H9 (cell line): ENCODE measurements at regions not wholly inside any gene's neighbourhood (a gene's known extent, or its start where the extent isn't known, plus 50 kb on each side); places are given as distances from the start of the nearest gene placed in this dataset.

ENCODE experiments used
- DNase-seq: peaks from one replicate; pipeline ENCODE4 v3.0.0-alpha.2; 2017
- H2AFZ ChIP-seq: one replicate; pipeline ENCODE4 v1.6.1; 2013; ENCODE audit warnings: mild to moderate bottlenecking, low read length, control low read depth, moderate library complexity
- H2AK5ac ChIP-seq: 2 replicates; pipeline ENCODE4 v1.6.1; 2013; ENCODE audit warnings: low read length, control low read depth, mixed read lengths; ENCODE audit not compliant: insufficient read length
- H2BK120ac ChIP-seq: one replicate; pipeline ENCODE4 v1.6.1; 2013; ENCODE audit warnings: low read depth, mild to moderate bottlenecking, low read length, control low read depth, inconsistent platforms; ENCODE audit not compliant: poor library complexity, severe bottlenecking
- H2BK12ac ChIP-seq: 2 replicates; pipeline ENCODE4 v1.6.1; 2013; ENCODE audit warnings: low read length, control low read depth, mixed read lengths, low read depth; ENCODE audit not compliant: insufficient read length
- H2BK15ac ChIP-seq: 2 replicates; pipeline ENCODE4 v1.6.1; 2013; ENCODE audit warnings: low read depth, low read length, control low read depth
- H2BK20ac ChIP-seq: one replicate; pipeline ENCODE4 v1.6.1; 2013; ENCODE audit warnings: low read depth, mild to moderate bottlenecking, low read length, control low read depth, inconsistent platforms; ENCODE audit not compliant: poor library complexity, severe bottlenecking
- H2BK5ac ChIP-seq: 2 replicates; pipeline ENCODE4 v1.6.1; 2013; ENCODE audit warnings: low read length, control low read depth, mixed read lengths; ENCODE audit not compliant: insufficient read length
- H3K14ac ChIP-seq: 2 replicates; pipeline ENCODE4 v1.6.1; 2013; ENCODE audit warnings: low read length, control low read depth; ENCODE audit not compliant: insufficient read depth
- H3K18ac ChIP-seq: 2 replicates; pipeline ENCODE4 v1.6.1; 2013; ENCODE audit warnings: low read depth, mild to moderate bottlenecking, mixed read lengths, low read length, control low read depth; ENCODE audit not compliant: insufficient read length
- H3K23ac ChIP-seq: 2 replicates; pipeline ENCODE4 v1.6.1; 2013; ENCODE audit warnings: low read length, control low read depth, mixed read lengths, low read depth; ENCODE audit not compliant: insufficient read length
- H3K23me2 ChIP-seq: 2 replicates; pipeline ENCODE4 v1.6.1; 2013; ENCODE audit warnings: low read depth, mild to moderate bottlenecking, mixed read lengths, low read length, control low read depth; ENCODE audit not compliant: insufficient read length, poor library complexity, severe bottlenecking
- H3K27ac ChIP-seq: 2 replicates; pipeline ENCODE4 v1.5.1; 2013; ENCODE audit warnings: low read length, control low read depth, mixed read lengths, low read depth; ENCODE audit not compliant: insufficient read length
- H3K27me3 ChIP-seq: 2 replicates; pipeline ENCODE4 v1.6.1; 2013; ENCODE audit warnings: low read length, control low read depth, inconsistent platforms; ENCODE audit not compliant: insufficient read depth
- H3K4ac ChIP-seq: 2 replicates; pipeline ENCODE4 v1.6.1; 2013; ENCODE audit warnings: low read depth, mild to moderate bottlenecking, control low read depth, inconsistent platforms, low read length, moderate library complexity
- H3K4me1 ChIP-seq: 2 replicates; pipeline ENCODE4 v1.6.1; 2013; ENCODE audit warnings: low read length, control low read depth, inconsistent platforms; ENCODE audit not compliant: insufficient read depth
- H3K4me2 ChIP-seq: 2 replicates; pipeline ENCODE4 v1.6.1; 2013; ENCODE audit warnings: low read length, control low read depth, mixed read lengths; ENCODE audit not compliant: insufficient read length, insufficient read depth
- H3K56ac ChIP-seq: 2 replicates; pipeline ENCODE4 v1.6.1; 2013; ENCODE audit warnings: low read depth, mild to moderate bottlenecking, mixed read lengths, low read length, control low read depth; ENCODE audit not compliant: insufficient read length
- H3K79me1 ChIP-seq: 2 replicates; pipeline ENCODE4 v1.6.1; 2013; ENCODE audit warnings: low read depth, mild to moderate bottlenecking, moderate library complexity, low read length, control low read depth, inconsistent platforms; ENCODE audit not compliant: insufficient read depth, poor library complexity, severe bottlenecking
- H3K79me2 ChIP-seq: 2 replicates; pipeline ENCODE4 v1.6.1; 2013; ENCODE audit warnings: low read length, control low read depth, inconsistent platforms; ENCODE audit not compliant: insufficient read depth
- H3K9ac ChIP-seq: 2 replicates; pipeline ENCODE4 v1.6.1; 2013; ENCODE audit warnings: low read length, control low read depth, mixed read lengths; ENCODE audit not compliant: insufficient read length; ENCODE audit errors: extremely low read depth
- H3K9me3 ChIP-seq: one replicate; pipeline ENCODE4 v1.6.1; 2013; ENCODE audit warnings: low read depth, low read length, inconsistent platforms; ENCODE audit not compliant: control insufficient read depth
- H3T11ph ChIP-seq: one replicate; pipeline ENCODE4 v1.6.1; 2013; ENCODE audit warnings: mild to moderate bottlenecking, low read length, control low read depth, inconsistent platforms
- H4K20me1 ChIP-seq: one replicate; pipeline ENCODE4 v1.6.1; 2013; ENCODE audit not compliant: control insufficient read depth, insufficient read length, insufficient read depth
- H4K5ac ChIP-seq: 2 replicates; pipeline ENCODE4 v1.6.1; 2013; ENCODE audit warnings: low read depth, mild to moderate bottlenecking, mixed read lengths, low read length, control low read depth; ENCODE audit not compliant: insufficient read length
- H4K8ac ChIP-seq: replicated peaks from 2 replicates; pipeline ENCODE4 v1.6.1; 2013; ENCODE audit warnings: low read length, control low read depth, mixed read lengths, low read depth; ENCODE audit not compliant: insufficient read length
- H4K91ac ChIP-seq: 2 replicates; pipeline ENCODE4 v1.6.1; 2013; ENCODE audit warnings: low read depth, mild to moderate bottlenecking, moderate library complexity, mixed read lengths, low read length, control low read depth; ENCODE audit not compliant: insufficient read length
- H3K27ac Mint-ChIP-seq, 3 experiments: 2 replicates in 2 of 3; 3 replicates in 1 of 3; pipeline ENCODE4 v1.8.0; 2020 to 2021; ENCODE audit warnings: mixed read lengths in 3 of 3, mild to moderate bottlenecking in 1 of 3, moderate library complexity in 1 of 3
- H3K27me3 Mint-ChIP-seq: 2 replicates; pipeline ENCODE4 v1.8.0; 2021; ENCODE audit warnings: low read depth, mild to moderate bottlenecking, moderate library complexity, mixed read lengths
- H3K36me3 Mint-ChIP-seq, 3 experiments: 2 replicates in 2 of 3; 3 replicates in 1 of 3; pipeline ENCODE4 v1.8.0; 2020 to 2021; ENCODE audit warnings: low read depth in 3 of 3, mixed read lengths in 3 of 3; ENCODE audit not compliant: insufficient read depth in 1 of 3
- H3K4me1 Mint-ChIP-seq, 2 experiments: 2 replicates each; pipeline ENCODE4 v1.8.0; 2020; ENCODE audit warnings: mixed read lengths in 2 of 2
- H3K4me3 Mint-ChIP-seq, 2 experiments: 2 replicates in 1 of 2; 3 replicates in 1 of 2; pipeline ENCODE4 v1.8.0; 2020 to 2021; ENCODE audit warnings: mild to moderate bottlenecking in 2 of 2, mixed read lengths in 2 of 2, moderate library complexity in 1 of 2
- H3K9me3 Mint-ChIP-seq, 2 experiments: 2 replicates in 1 of 2; 3 replicates in 1 of 2; pipeline ENCODE4 v1.8.0; 2020; ENCODE audit warnings: mild to moderate bottlenecking in 2 of 2, mixed read lengths in 2 of 2, moderate library complexity in 1 of 2
- CTCF ChIP-seq: fragments of 200-600 bp; sonication (generic); conservative IDR thresholded peaks from 3 replicates; pipeline ENCODE4 v1.8.0; 2021; ENCODE audit warnings: antibody characterized with exemption, mild to moderate bottlenecking

GRCh38 chr14:46482200-46482599 lies 169.4 kb downstream of the RPL10L start:
- Histone ChIP-seq H2BK12ac (no peak overlapping the region), H3K79me1 (no peaks in the 10 kb centered on the region), H3K56ac (no peak overlapping the region), H3K23me2 (no peaks in the 10 kb centered on the region), H3K14ac (no peak overlapping the region), H3K27ac (no peak overlapping the region), H4K5ac (no peak overlapping the region), H4K91ac (no peak overlapping the region), H2BK20ac (no peak overlapping the region), H3K18ac (no peak overlapping the region), H2AK5ac (no peak overlapping the region), H3T11ph (no peak overlapping the region), H3K23ac (no peak overlapping the region), H3K9me3 (no peaks in the 10 kb centered on the region), H3K79me2 (no peaks in the 10 kb centered on the region), H3K27me3 (no peaks in the 10 kb centered on the region), H3K4ac (no peak overlapping the region), H2BK15ac (no peak overlapping the region), H2AFZ (no peak overlapping the region), H2BK5ac (no peak overlapping the region), H2BK120ac (no peak overlapping the region), H3K4me2 (no peak overlapping the region), H3K4me1 (no peaks in the 10 kb centered on the region), H4K20me1 (no peaks in the 10 kb centered on the region), H4K8ac (no peak overlapping the region), H3K9ac (no peak overlapping the region)
- H3K36me3 Mint-ChIP-seq = no peaks in the 10 kb centered on the region
- H3K4me1 Mint-ChIP-seq = no peaks in the 10 kb centered on the region
- no peaks in the 10 kb centered on the region; the same call in 1 of the 2 replicates for H3K27me3 Mint-ChIP-seq
- no peak overlapping the region for H3K4me3 Mint-ChIP-seq
- no peak overlapping the region for H3K27ac Mint-ChIP-seq
- no peak for TF ChIP-seq CTCF
- peaks cover 3 to 6% of the 10 kb centered on the region in 2 experiments; a peak in 2 of 5 replicates for H3K9me3 Mint-ChIP-seq
- DNase-seq = no peak
